Midbrain (tissue), 1 donor: ENCODE measurements at regions not wholly inside any gene's neighbourhood (a gene's known extent, or its start where the extent isn't known, plus 50 kb on each side); places are given as distances from the start of the nearest gene placed in this dataset.

Experiments
- DNase-seq: peaks from one replicate; lab custom pipeline; 2025; lab: John Stamatoyannopoulos, UW

GRCh38 chr2:163369111-163369510, 366.7 kb downstream of the FIGN start:
- DNase-seq: no peak

GRCh38 chr2:163368655-163369054, 367.2 kb downstream of the FIGN start:
- no peak for DNase-seq

GRCh38 chr2:163367825-163368582, 367.8 kb downstream of the FIGN start:
- DNase-seq: no peak

GRCh38 chr2:163364736-163365135, 371.1 kb downstream of the FIGN start:
- no peak for DNase-seq

GRCh38 chr2:163353551-163353950, 382.3 kb downstream of the FIGN start:
- DNase-seq: no peak

GRCh38 chr2:163351966-163352365, 383.8 kb downstream of the FIGN start:
- no peak for DNase-seq

- no peak for DNase-seq
Measured at GRCh38 chr2:163351143-163351542, 384.7 kb downstream of the FIGN start.

GRCh38 chr2:163348857-163349380, 386.9 kb downstream of the FIGN start:
- no peak for DNase-seq

GRCh38 chr2:163347982-163348856, 387.6 kb downstream of the FIGN start:
- peak; percentile 59 for DNase-seq

GRCh38 chr2:163345795-163346573, 389.8 kb downstream of the FIGN start:
- peak; percentile 79 for DNase-seq

GRCh38 chr2:163343316-163343715, 392.5 kb downstream of the FIGN start:
- DNase-seq: no peak

GRCh38 chr2:163341426-163341825, 394.4 kb downstream of the FIGN start:
- no peak for DNase-seq

- DNase-seq: no peak
Measured at GRCh38 chr2:163338270-163338669, 397.5 kb downstream of the FIGN start.

- DNase-seq: no peak
Measured at GRCh38 chr2:163324677-163325076, 411.1 kb downstream of the FIGN start.

- DNase-seq: no peak
Measured at GRCh38 chr2:163319006-163319405, 416.8 kb downstream of the FIGN start.

- DNase-seq: no peak
Measured at GRCh38 chr2:163314712-163315111, 421.1 kb downstream of the FIGN start.

GRCh38 chr2:163312713-163313112, 423.1 kb downstream of the FIGN start:
- DNase-seq: no peak

GRCh38 chr2:163306647-163307046, 429.2 kb downstream of the FIGN start:
- DNase-seq: no peak

GRCh38 chr2:163302141-163302540, 433.7 kb downstream of the FIGN start:
- DNase-seq: no peak

GRCh38 chr2:163291790-163292189, 444.0 kb downstream of the FIGN start:
- no peak for DNase-seq

- DNase-seq: no peak
Measured at GRCh38 chr2:163281717-163282116, 443.1 kb upstream of the KCNH7 start.

- DNase-seq: no peak
Measured at GRCh38 chr2:163269374-163270021, 430.9 kb upstream of the KCNH7 start.
